Ovary (tissue), 3 donors: ENCODE measurements at regions not wholly inside any gene's neighbourhood (a gene's known extent, or its start where the extent isn't known, plus 50 kb on each side); places are given as distances from the start of the nearest gene placed in this dataset.

Experiments used
- EP300 ChIP-seq: sonication (generic); formaldehyde crosslinking; IDR thresholded peaks from one replicate; pipeline ENCODE4 v1.6.1; 2017; ENCODE audit warnings: antibody characterized with exemption
- POLR2A ChIP-seq: fragments of 450-650 bp; IDR thresholded peaks from one replicate; pipeline ENCODE4 v1.6.1; 2017; ENCODE audit warnings: antibody characterized with exemption, mild to moderate bottlenecking, moderate library complexity
- TF ChIP-seq, protein P1 (sequence below), 3 donors: fragments of 450-650 bp in 2 of 3; fragments of 200-600 bp in 1 of 3; IDR thresholded peaks; one replicate each; pipeline versions ENCODE4 v1.5.1 to v1.8.0; 2016 to 2022; ENCODE audit warnings: antibody characterized with exemption in 3 of 3, mild to moderate bottlenecking in 1 of 3
- donor health status: DM: no; HTN: no; CAD: no.

- TF ChIP-seq, protein P1, sequence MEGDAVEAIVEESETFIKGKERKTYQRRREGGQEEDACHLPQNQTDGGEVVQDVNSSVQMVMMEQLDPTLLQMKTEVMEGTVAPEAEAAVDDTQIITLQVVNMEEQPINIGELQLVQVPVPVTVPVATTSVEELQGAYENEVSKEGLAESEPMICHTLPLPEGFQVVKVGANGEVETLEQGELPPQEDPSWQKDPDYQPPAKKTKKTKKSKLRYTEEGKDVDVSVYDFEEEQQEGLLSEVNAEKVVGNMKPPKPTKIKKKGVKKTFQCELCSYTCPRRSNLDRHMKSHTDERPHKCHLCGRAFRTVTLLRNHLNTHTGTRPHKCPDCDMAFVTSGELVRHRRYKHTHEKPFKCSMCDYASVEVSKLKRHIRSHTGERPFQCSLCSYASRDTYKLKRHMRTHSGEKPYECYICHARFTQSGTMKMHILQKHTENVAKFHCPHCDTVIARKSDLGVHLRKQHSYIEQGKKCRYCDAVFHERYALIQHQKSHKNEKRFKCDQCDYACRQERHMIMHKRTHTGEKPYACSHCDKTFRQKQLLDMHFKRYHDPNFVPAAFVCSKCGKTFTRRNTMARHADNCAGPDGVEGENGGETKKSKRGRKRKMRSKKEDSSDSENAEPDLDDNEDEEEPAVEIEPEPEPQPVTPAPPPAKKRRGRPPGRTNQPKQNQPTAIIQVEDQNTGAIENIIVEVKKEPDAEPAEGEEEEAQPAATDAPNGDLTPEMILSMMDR (IDR thresholded peaks at IDR 0.05), result no peak
- no peak for TF ChIP-seq EP300
- no peak for TF ChIP-seq POLR2A
These were observed 648.3 kb upstream of the SPRY2 start for GRCh38 chr13:80989241-80989640.
